Activated CD8-positive, alpha-beta memory T cell treated with anti-CD3 and anti-CD28 coated beads, Interleukin-2, amount 10 ng/mL, durations not matched to agents 7 days and 5 days (primary cell): ENCODE measurements at regions not wholly inside any gene's neighbourhood (a gene's known extent, or its start where the extent isn't known, plus 50 kb on each side); places are given as distances from the start of the nearest gene placed in this dataset.

Experiments used
- ATAC-seq: fragments of 150-1000 bp; cut with Tn5 transposase; one replicate; pipeline ENCODE4 v1.10.0; 2021; ENCODE audit warnings: moderate library complexity
- CTCF ChIA-PET: fragments of 350-600 bp; sonication (Branson Sonifier 250); formaldehyde crosslinking; loops from one replicate; lab custom pipeline; 2021; ENCODE audit warnings: antibody characterized with exemption; lab: Charles Lee
- DNase-seq: peaks from one replicate; pipeline ENCODE4 v3.0.0-alpha.2; 2020
- H3K27ac Mint-ChIP-seq: one replicate; pipeline ENCODE4 v1.8.0; 2021; ENCODE audit warnings: mild to moderate bottlenecking, mixed read lengths
- H3K27me3 Mint-ChIP-seq: one replicate; pipeline ENCODE4 v1.8.0; 2021; ENCODE audit warnings: mixed read lengths
- H3K36me3 Mint-ChIP-seq: one replicate; pipeline ENCODE4 v1.8.0; 2021; ENCODE audit warnings: mild to moderate bottlenecking, mixed read lengths
- H3K4me1 Mint-ChIP-seq: one replicate; pipeline ENCODE4 v1.8.0; 2021; ENCODE audit warnings: mixed read lengths
- H3K4me3 Mint-ChIP-seq: one replicate; pipeline ENCODE4 v1.8.0; 2021; ENCODE audit warnings: mild to moderate bottlenecking, moderate library complexity, mixed read lengths
- H3K9me3 Mint-ChIP-seq: one replicate; pipeline ENCODE4 v1.8.0; 2022; ENCODE audit warnings: low read depth, mixed read lengths

- no peaks in the 10 kb centered on the region for H3K4me1 Mint-ChIP-seq
- CTCF ChIA-PET, result no interaction called here
These were observed 649.0 kb upstream of the TENM3 start for GRCh38 chr4:181594188-181594587.

GRCh38 chr4:181595716-181596115 is 647.5 kb upstream of the TENM3 start:
- Mint-ChIP-seq H3K36me3 (no peaks in the 10 kb centered on the region), H3K9me3 (peaks cover 8% of the 10 kb centered on the region), H3K4me3 (no peak overlapping the region), H3K4me1 (no peaks in the 10 kb centered on the region), H3K27ac (no peak overlapping the region), H3K27me3 (no peaks in the 10 kb centered on the region)
- no peak for DNase-seq
- CTCF ChIA-PET, result no interaction called here
- no peak for ATAC-seq

More at GRCh38 chr4:181594188-181594587, 649.0 kb upstream of the TENM3 start:
- no peak for DNase-seq
- no peak for ATAC-seq
- Mint-ChIP-seq H3K27me3 (no peaks in the 10 kb centered on the region), H3K4me3 (no peak overlapping the region), H3K9me3 (peaks cover 6% of the 10 kb centered on the region), H3K36me3 (no peaks in the 10 kb centered on the region), H3K27ac (no peak overlapping the region)

GRCh38 chr4:181597766-181598165 is 645.4 kb upstream of the TENM3 start:
- Mint-ChIP-seq H3K9me3 (peaks cover 8% of the 10 kb centered on the region), H3K36me3 (no peaks in the 10 kb centered on the region), H3K27me3 (no peaks in the 10 kb centered on the region), H3K4me3 (no peak overlapping the region), H3K4me1 (no peaks in the 10 kb centered on the region), H3K27ac (no peak overlapping the region)
- CTCF ChIA-PET, result no interaction called here
- ATAC-seq, result no peak
- no peak for DNase-seq

- CTCF ChIA-PET, result no interaction called here
- Mint-ChIP-seq H3K36me3 (no peaks in the 10 kb centered on the region), H3K4me3 (no peak overlapping the region), H3K27me3 (no peaks in the 10 kb centered on the region), H3K4me1 (no peaks in the 10 kb centered on the region), H3K9me3 (peaks cover 14% of the 10 kb centered on the region), H3K27ac (no peak overlapping the region)
- DNase-seq (no peak), ATAC-seq (no peak)
These were observed 644.1 kb upstream of the TENM3 start for GRCh38 chr4:181599134-181599533.

DNA sequence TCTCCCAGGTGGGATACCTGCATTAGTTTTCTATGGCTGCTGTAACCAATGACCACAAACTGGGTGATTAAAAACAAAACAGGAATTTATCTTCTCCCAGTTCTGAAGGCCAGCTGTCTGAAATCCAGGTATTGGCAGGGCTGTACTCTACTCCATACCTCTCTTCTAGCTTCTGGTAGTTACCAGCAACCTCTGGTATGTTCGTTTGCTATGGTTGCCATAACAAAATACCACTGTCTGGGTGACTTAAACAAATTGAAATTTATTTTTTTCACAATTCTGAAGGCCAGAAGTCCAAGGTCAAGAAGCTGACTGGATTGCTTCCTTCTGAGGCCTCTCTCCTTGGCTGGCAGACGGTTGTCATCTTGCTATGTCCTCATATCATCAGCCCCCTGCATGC is 642.1 kb upstream of the TENM3 start:
- H3K27me3 Mint-ChIP-seq, result no peaks in the 10 kb centered on the region
- no peak for ATAC-seq
- no peaks in the 10 kb centered on the region for H3K4me1 Mint-ChIP-seq
- no peak overlapping the region for H3K27ac Mint-ChIP-seq
- no peak for DNase-seq
- H3K4me3 Mint-ChIP-seq, result no peak overlapping the region
- H3K36me3 Mint-ChIP-seq, result no peaks in the 10 kb centered on the region
- peaks cover 12% of the 10 kb centered on the region for H3K9me3 Mint-ChIP-seq
- CTCF ChIA-PET, result no interaction called here

- no peak overlapping the region for H3K27ac Mint-ChIP-seq
- ATAC-seq, result no peak
- no peaks in the 10 kb centered on the region for H3K4me1 Mint-ChIP-seq
- H3K36me3 Mint-ChIP-seq, result no peaks in the 10 kb centered on the region
- no peak overlapping the region for H3K4me3 Mint-ChIP-seq
- CTCF ChIA-PET, result no interaction called here
- H3K9me3 Mint-ChIP-seq, result peaks cover 12% of the 10 kb centered on the region
- DNase-seq, result no peak
- no peaks in the 10 kb centered on the region for H3K27me3 Mint-ChIP-seq
These were observed 638.7 kb upstream of the TENM3 start for GRCh38 chr4:181604546-181604945.

DNA sequence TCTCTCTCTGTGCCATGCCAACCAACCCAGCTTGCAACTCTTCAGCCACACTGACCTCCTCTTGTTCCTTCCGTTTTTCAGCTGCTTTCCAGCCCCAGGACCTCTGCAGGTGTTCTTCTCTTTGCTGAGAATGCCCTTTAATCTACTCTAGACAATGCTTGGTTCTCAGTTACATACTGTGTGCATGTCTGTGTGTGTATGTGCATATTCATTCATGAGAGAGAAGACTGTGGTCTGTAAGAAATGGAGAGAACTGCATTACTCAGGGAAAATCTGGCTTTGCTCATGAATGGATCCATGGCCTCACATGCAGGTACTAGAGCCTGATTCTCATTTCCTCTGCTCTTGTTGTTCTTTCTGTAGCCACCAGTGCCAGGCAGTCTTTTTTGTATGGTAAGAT is 636.9 kb upstream of the TENM3 start:
- Mint-ChIP-seq H3K4me3 (no peak overlapping the region), H3K27ac (no peak overlapping the region), H3K9me3 (peaks cover 8% of the 10 kb centered on the region), H3K27me3 (no peaks in the 10 kb centered on the region), H3K36me3 (no peaks in the 10 kb centered on the region), H3K4me1 (no peaks in the 10 kb centered on the region)
- CTCF ChIA-PET, result no interaction called here
- no peak for DNase-seq
- no peak for ATAC-seq

GRCh38 chr4:181608181-181608580 is 635.0 kb upstream of the TENM3 start:
- H3K4me1 Mint-ChIP-seq, result no peaks in the 10 kb centered on the region
- no peak overlapping the region for H3K4me3 Mint-ChIP-seq
- ATAC-seq (no peak), DNase-seq (no peak)
- no peaks in the 10 kb centered on the region for H3K36me3 Mint-ChIP-seq
- H3K9me3 Mint-ChIP-seq, result peaks cover 4% of the 10 kb centered on the region
- CTCF ChIA-PET, result no interaction called here
- no peaks in the 10 kb centered on the region for H3K27me3 Mint-ChIP-seq
- no peak overlapping the region for H3K27ac Mint-ChIP-seq

- Mint-ChIP-seq H3K36me3 (no peaks in the 10 kb centered on the region), H3K4me1 (no peaks in the 10 kb centered on the region), H3K9me3 (no peaks in the 10 kb centered on the region), H3K27ac (no peak overlapping the region), H3K27me3 (no peaks in the 10 kb centered on the region), H3K4me3 (no peak overlapping the region)
- ATAC-seq (no peak), DNase-seq (no peak)
- CTCF ChIA-PET, result no interaction called here
These were observed 632.0 kb upstream of the TENM3 start for GRCh38 chr4:181611033-181611711.

DNA sequence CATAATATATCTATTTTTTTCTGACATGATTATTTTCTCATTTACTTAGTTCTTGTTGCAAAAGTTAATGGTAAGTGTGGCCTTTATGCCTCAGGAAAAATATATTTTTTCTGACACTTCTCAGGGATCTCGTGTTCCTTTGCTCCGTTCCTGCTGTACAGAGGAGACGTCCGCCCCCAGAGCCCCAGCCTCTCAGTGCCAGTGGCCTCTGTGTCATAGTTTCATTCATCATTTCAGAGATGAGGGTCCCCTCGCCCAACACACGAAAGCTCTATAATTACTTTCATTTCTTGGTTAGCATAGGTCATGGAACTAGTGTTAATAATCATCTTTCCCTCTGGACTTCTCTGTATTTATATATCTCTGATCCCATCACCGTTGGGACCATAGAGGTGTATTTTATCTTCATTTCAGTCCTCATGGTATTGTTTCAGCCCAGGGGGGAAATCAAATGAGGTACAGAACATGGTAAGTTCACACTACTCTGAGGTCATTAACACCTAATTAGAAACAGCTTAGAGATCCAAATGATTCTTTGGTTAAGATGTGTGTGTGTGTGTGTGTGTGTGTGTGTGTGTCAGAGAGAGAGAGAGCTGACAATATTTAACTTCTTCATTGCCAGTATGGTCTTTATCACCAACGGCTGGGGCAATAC is 631.1 kb upstream of the TENM3 start:
- CTCF ChIA-PET, result no interaction called here
- Mint-ChIP-seq H3K36me3 (no peaks in the 10 kb centered on the region), H3K9me3 (no peaks in the 10 kb centered on the region), H3K4me1 (no peaks in the 10 kb centered on the region), H3K4me3 (no peak overlapping the region), H3K27me3 (no peaks in the 10 kb centered on the region), H3K27ac (no peak overlapping the region)
- no peak for DNase-seq
- ATAC-seq, result no peak

- H3K27me3 Mint-ChIP-seq, result no peaks in the 10 kb centered on the region
- no peaks in the 10 kb centered on the region for H3K9me3 Mint-ChIP-seq
- ATAC-seq, result no peak
- no peaks in the 10 kb centered on the region for H3K36me3 Mint-ChIP-seq
- no peak overlapping the region for H3K4me3 Mint-ChIP-seq
- no peak overlapping the region for H3K27ac Mint-ChIP-seq
- CTCF ChIA-PET, result no interaction called here
- no peak for DNase-seq
- H3K4me1 Mint-ChIP-seq, result no peaks in the 10 kb centered on the region
These were observed 630.0 kb upstream of the TENM3 start for GRCh38 chr4:181613200-181613599.

DNA sequence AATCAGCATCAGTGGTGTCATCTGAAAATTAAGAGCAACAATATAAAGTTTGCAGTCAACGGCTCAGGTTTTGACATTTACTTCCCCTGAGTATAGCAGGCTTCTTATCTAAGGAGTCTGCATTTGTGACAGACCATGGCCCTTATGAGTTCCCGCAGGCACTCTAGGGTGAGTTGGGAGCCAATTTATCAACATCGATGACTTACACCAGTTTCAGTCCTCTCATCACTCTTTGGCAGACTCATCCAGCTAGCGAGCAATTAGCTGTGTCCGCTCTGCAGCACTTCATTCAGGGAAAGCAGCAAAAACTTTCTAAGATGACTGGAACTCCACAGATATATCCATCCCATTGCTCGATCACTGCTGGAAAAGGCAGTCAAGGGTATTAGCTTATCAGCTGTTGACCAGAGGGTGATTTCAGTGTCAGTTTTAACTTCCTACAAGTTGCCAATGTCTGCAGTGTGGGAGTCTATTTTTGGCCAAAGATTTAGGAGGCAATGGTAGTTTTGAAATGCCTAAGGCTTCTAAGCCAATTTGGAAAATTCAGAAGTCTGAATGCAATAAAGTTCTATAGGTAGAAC is 625.1 kb upstream of the TENM3 start:
- CTCF ChIA-PET, result no interaction called here
- no peak overlapping the region for H3K27ac Mint-ChIP-seq
- H3K4me3 Mint-ChIP-seq, result no peak overlapping the region
- no peak for DNase-seq
- no peaks in the 10 kb centered on the region for H3K4me1 Mint-ChIP-seq
- no peaks in the 10 kb centered on the region for H3K36me3 Mint-ChIP-seq
- no peaks in the 10 kb centered on the region for H3K27me3 Mint-ChIP-seq
- H3K9me3 Mint-ChIP-seq, result no peaks in the 10 kb centered on the region
- no peak for ATAC-seq

DNA sequence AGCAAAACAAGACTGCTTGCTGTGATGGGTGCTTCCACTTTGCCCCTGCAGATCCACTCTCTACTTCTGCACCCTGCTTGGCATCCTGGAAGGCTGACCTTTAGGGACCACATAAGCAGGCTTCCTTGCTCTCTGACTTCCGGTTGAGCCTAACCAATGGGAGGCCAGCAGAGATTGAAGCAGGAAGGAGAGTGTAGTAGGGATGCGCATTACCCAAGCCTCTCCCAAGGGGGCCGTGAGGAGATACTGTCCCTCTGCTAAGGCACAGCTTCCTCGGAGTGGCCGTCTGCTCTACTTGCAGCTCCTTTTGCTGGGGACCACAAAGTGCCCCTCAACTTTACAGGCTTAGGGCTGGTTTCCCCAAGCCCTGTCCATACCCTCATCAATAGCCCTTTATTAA is 624.3 kb upstream of the TENM3 start:
- Mint-ChIP-seq H3K4me1 (no peaks in the 10 kb centered on the region), H3K36me3 (no peaks in the 10 kb centered on the region), H3K9me3 (no peaks in the 10 kb centered on the region), H3K4me3 (no peak overlapping the region), H3K27me3 (no peaks in the 10 kb centered on the region), H3K27ac (no peak overlapping the region)
- ATAC-seq (no peak), DNase-seq (no peak)
- CTCF ChIA-PET, result no interaction called here

GRCh38 chr4:181619651-181620050 is 623.6 kb upstream of the TENM3 start:
- ATAC-seq, result no peak
- no peaks in the 10 kb centered on the region for H3K36me3 Mint-ChIP-seq
- no peak for DNase-seq
- H3K27me3 Mint-ChIP-seq, result no peaks in the 10 kb centered on the region
- H3K4me1 Mint-ChIP-seq, result no peaks in the 10 kb centered on the region
- H3K27ac Mint-ChIP-seq, result no peak overlapping the region
- no peak overlapping the region for H3K4me3 Mint-ChIP-seq
- no peaks in the 10 kb centered on the region for H3K9me3 Mint-ChIP-seq
- CTCF ChIA-PET, result no interaction called here
